VCaP (cell line): ENCODE measurements at regions not wholly inside any gene's neighbourhood (a gene's known extent, or its start where the extent isn't known, plus 50 kb on each side); places are given as distances from the start of the nearest gene placed in this dataset.

Experiments used
- H3K27ac ChIP-seq: fragments of 450-650 bp; 2 replicates; pipeline ENCODE4 v1.5.1; 2017
- CTCF ChIP-seq: fragments of 450-650 bp; conservative IDR thresholded peaks from 2 replicates; pipeline ENCODE4 v1.5.1; 2017; ENCODE audit warnings: mild to moderate bottlenecking, moderate library complexity

- no peak overlapping the region for H3K27ac ChIP-seq
- no peak for TF ChIP-seq CTCF
Measured at GRCh38 chr9:82736126-82736525, 326.8 kb downstream of the RASEF start.

GRCh38 chr9:82736701-82737100, 326.2 kb downstream of the RASEF start:
- no peak overlapping the region for H3K27ac ChIP-seq
- TF ChIP-seq CTCF = no peak

- no peak for TF ChIP-seq CTCF
- H3K27ac ChIP-seq = no peak overlapping the region
Measured at GRCh38 chr9:82745919-82746318, 317.0 kb downstream of the RASEF start.

- no peak overlapping the region for H3K27ac ChIP-seq
- no peak for TF ChIP-seq CTCF
Measured at GRCh38 chr9:82750411-82750913, 312.5 kb downstream of the RASEF start.

- no peak overlapping the region for H3K27ac ChIP-seq
- TF ChIP-seq CTCF = no peak
Measured at GRCh38 chr9:82757924-82758323, 305.0 kb downstream of the RASEF start.

- H3K27ac ChIP-seq = no peak overlapping the region
- TF ChIP-seq CTCF = no peak
Measured at GRCh38 chr9:82761027-82761426, 301.9 kb downstream of the RASEF start.

GRCh38 chr9:82761956-82762355, 301.0 kb downstream of the RASEF start:
- no peak overlapping the region for H3K27ac ChIP-seq
- TF ChIP-seq CTCF = no peak
